Nephron progenitor cell (in vitro differentiated cells): ENCODE measurements at regions not wholly inside any gene's neighbourhood (a gene's known extent, or its start where the extent isn't known, plus 50 kb on each side); places are given as distances from the start of the nearest gene placed in this dataset.

Experiments used
- DNase-seq: peaks from one replicate; pipeline ENCODE4 v3.0.0; 2021
- H3K27ac Mint-ChIP-seq: 2 replicates; pipeline ENCODE4 v1.8.0; 2021; ENCODE audit warnings: mild to moderate bottlenecking, moderate library complexity, mixed read lengths
- H3K27me3 Mint-ChIP-seq: 2 replicates; pipeline ENCODE4 v1.8.0; 2021; ENCODE audit warnings: mild to moderate bottlenecking, low read depth, mixed read lengths; ENCODE audit not compliant: poor library complexity
- H3K36me3 Mint-ChIP-seq: 2 replicates; pipeline ENCODE4 v1.8.0; 2021; ENCODE audit warnings: low read depth, mixed read lengths
- H3K4me1 Mint-ChIP-seq: 2 replicates; pipeline ENCODE4 v1.8.0; 2021; ENCODE audit warnings: mixed read lengths
- H3K4me3 Mint-ChIP-seq: 2 replicates; pipeline ENCODE4 v1.8.0; 2021; ENCODE audit warnings: mild to moderate bottlenecking, moderate library complexity, mixed read lengths
- H3K9me3 Mint-ChIP-seq: 2 replicates; pipeline ENCODE4 v1.8.0; 2021; ENCODE audit warnings: mild to moderate bottlenecking, moderate library complexity, mixed read lengths
- CTCF ChIP-seq: fragments of 200-600 bp; sonication (generic); IDR thresholded peaks from 2 replicates; pipeline ENCODE4 v1.5.0; 2021; ENCODE audit warnings: antibody characterized with exemption

- H3K27ac Mint-ChIP-seq = no peak overlapping the region
- no peaks in the 10 kb centered on the region for H3K4me1 Mint-ChIP-seq
- no peaks in the 10 kb centered on the region for H3K36me3 Mint-ChIP-seq
- H3K4me3 Mint-ChIP-seq = no peak overlapping the region
- no peak for DNase-seq
- H3K27me3 Mint-ChIP-seq = peaks cover 11% of the 10 kb centered on the region
- TF ChIP-seq CTCF = no peak
- H3K9me3 Mint-ChIP-seq = peaks cover 2% of the 10 kb centered on the region
These were observed 293.8 kb downstream of the ABCC12 start for GRCh38 chr16:47861999-47862398.

GRCh38 chr16:47858333-47858982 lies 297.3 kb downstream of the ABCC12 start:
- Mint-ChIP-seq H3K27ac (no peak overlapping the region), H3K4me1 (peaks cover 16% of the 10 kb centered on the region), H3K9me3 (peaks cover 9% of the 10 kb centered on the region), H3K36me3 (no peaks in the 10 kb centered on the region), H3K27me3 (peaks cover 3% of the 10 kb centered on the region), H3K4me3 (no peak overlapping the region)
- no peak for TF ChIP-seq CTCF
- DNase-seq = no peak

GRCh38 chr16:47855431-47855830 lies 300.4 kb downstream of the ABCC12 start:
- Mint-ChIP-seq H3K27me3 (peaks cover 3% of the 10 kb centered on the region), H3K4me1 (peaks cover 23% of the 10 kb centered on the region), H3K27ac (no peak overlapping the region), H3K4me3 (no peak overlapping the region), H3K36me3 (no peaks in the 10 kb centered on the region), H3K9me3 (peaks cover 9% of the 10 kb centered on the region)
- TF ChIP-seq CTCF = no peak
- no peak for DNase-seq

- peaks cover 3% of the 10 kb centered on the region for H3K27me3 Mint-ChIP-seq
- peaks cover 9% of the 10 kb centered on the region for H3K9me3 Mint-ChIP-seq
- H3K4me3 Mint-ChIP-seq = no peak overlapping the region
- DNase-seq = no peak
- H3K36me3 Mint-ChIP-seq = no peaks in the 10 kb centered on the region
- TF ChIP-seq CTCF = no peak
- no peak overlapping the region for H3K27ac Mint-ChIP-seq
- peaks cover 23% of the 10 kb centered on the region for H3K4me1 Mint-ChIP-seq
These were observed 301.1 kb downstream of the ABCC12 start for GRCh38 chr16:47854737-47855136.

- no peak overlapping the region for H3K4me3 Mint-ChIP-seq
- TF ChIP-seq CTCF = no peak
- H3K9me3 Mint-ChIP-seq = peaks cover 9% of the 10 kb centered on the region
- H3K27ac Mint-ChIP-seq = no peak overlapping the region
- H3K27me3 Mint-ChIP-seq = peaks cover 3% of the 10 kb centered on the region
- H3K36me3 Mint-ChIP-seq = no peaks in the 10 kb centered on the region
- DNase-seq = no peak
- H3K4me1 Mint-ChIP-seq = peaks cover 34% of the 10 kb centered on the region
These were observed 302.8 kb downstream of the ABCC12 start for GRCh38 chr16:47852991-47853390.

GRCh38 chr16:47851146-47851545 lies 304.6 kb downstream of the ABCC12 start:
- Mint-ChIP-seq H3K9me3 (peaks cover 9% of the 10 kb centered on the region), H3K27ac (no peak overlapping the region), H3K4me1 (peaks cover 37% of the 10 kb centered on the region), H3K4me3 (no peak overlapping the region), H3K27me3 (peaks cover 6% of the 10 kb centered on the region), H3K36me3 (no peaks in the 10 kb centered on the region)
- TF ChIP-seq CTCF = no peak
- DNase-seq = no peak
